ENCODE measurements at regions not wholly inside any gene's neighbourhood (a gene's known extent, or its start where the extent isn't known, plus 50 kb on each side); places are given as distances from the start of the nearest gene placed in this dataset.

DNA sequence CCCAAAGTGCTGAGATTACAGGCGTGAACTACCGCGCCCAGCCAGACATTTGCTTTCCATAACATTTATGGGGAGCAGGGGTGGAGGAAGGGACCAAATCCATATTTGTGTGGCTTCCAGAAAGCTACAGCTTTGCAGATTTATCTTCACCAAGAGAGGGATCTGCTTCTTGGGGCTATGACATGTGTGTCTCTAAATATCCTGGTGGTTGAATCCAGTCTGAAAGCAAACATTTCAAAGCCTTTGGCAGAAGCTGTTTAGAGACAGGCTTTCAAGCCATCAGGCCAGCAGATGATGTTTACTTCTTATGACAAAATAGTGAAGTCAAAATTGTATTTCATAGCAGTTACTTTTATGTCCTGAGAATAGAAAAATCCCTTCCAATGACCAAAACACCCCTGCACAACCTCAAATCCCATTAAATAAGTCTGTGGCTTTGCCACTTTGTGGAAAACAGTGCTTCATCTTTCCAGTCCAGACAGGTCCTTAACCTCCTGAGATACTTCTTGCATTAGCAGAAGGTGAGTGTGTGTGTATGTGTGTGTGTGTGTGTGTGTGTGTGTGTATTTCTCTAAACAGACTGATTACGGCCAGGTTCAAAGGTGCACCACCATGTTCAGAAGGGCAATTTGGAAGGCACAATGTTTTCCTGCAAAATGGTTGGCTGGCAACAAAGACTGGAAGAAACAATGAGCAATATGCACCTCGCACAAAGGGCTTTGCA is 191.4 kb upstream of the LRIG1 start:
- DNase-seq (ENCODE audit: low spot score) = no peak

DNA sequence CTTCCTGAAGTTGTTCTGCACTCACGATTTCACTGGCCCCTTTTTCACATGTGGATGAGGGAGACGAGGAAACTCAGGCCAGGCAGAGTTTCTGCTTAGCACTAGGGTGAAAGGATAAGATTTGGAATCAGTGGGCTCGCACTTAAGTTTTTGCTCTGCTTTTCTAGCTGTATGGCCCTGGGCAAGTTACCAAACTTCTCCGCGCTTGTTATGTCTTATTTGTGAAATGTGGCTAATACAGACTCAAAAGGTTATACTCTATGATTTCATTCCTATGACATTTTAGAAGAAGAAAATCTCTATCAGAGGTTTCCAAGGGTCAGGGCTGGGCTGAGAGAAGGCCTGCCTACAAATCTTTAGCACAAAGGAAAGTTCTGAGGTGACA is 191.9 kb upstream of the LRIG1 start:
- DNase-seq (ENCODE audit: low spot score) = no peak

DNA sequence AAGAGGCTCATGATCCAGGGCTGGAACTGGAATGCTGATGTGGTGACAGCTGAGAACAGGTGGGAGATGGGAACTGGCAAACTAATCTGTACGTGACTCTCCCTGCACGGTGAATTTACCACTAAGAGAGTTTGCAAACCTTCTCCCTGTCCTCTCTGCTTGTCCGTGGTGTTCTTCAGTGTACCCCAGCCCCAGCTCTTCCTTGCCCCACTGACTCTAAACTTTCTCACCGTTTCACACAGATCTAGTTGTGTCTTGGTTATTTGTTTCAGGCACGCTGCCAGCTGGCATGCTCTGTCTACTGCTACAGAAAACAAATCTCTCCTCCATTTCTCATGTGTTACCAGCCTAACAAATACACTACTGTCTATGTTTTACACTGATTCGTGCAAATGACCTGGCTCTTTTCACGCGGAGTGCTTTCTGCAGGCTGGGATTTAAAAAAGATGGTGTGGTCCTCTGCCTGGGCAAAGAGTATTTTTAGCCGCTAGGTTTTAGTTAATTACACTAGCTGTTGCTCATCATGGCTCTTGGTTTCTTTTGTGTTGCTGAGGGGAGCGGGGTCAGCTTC is 192.7 kb upstream of the LRIG1 start:
- no peak for DNase-seq (ENCODE audit: low spot score)

DNA sequence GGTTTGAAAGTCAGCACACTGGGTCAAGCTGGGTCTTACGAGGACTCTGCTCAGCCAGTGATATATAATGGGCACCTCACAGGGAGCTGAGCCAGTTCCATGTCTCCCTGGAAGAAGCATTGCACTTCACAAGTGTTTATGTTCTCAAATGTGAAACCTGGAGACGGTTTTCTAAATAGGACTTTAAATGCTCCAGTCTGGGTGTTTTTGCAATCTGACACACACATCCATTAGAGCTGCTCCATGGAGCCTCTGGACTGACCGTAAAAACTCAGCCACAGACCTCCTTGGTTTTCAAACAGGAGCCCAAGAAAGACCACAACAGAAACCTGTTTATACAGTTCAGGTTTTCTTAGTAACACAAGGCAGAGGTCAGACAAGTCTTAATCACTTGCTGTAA is 201.3 kb upstream of the LRIG1 start:
- no peak for DNase-seq (ENCODE audit: low spot score)

DNA sequence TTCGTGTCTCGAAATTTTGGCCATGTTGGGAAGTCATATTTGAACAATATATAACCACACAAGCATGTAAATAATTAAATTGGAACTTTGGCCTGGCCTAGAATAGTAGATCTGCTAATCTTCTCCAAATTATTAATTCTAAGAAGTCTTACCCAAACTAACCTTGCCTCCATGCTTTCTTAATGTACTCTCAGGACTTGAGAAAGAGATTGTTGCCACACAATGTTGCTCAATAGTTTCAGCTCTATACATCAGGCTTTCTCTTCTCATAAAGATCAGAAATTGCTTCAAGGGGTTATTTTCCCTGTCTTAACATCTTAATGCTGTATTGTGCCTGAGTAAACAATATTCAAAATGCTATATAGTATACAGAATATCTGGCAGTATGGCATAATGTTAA is 202.7 kb upstream of the LRIG1 start:
- no peak for DNase-seq (ENCODE audit: low spot score)

DNA sequence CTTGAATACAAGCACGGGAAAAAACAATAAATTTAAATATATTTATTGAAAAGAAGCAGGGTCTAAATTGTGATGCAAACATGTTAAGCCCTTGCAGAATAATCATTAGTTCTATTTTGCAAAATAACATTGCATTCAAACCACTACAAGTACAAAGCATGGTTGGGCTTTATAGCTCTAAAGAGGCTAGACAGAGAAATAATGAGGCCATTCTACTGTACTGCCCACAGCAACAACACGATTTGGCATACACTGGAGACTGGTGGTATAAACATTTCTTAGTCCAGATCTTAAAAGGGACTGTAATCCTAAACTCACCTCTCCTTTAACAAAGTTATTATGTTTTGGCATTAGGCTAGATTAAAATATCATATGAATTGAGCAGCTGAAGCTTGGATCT is 204.3 kb upstream of the LRIG1 start:
- no peak for DNase-seq (ENCODE audit: low spot score)

DNA sequence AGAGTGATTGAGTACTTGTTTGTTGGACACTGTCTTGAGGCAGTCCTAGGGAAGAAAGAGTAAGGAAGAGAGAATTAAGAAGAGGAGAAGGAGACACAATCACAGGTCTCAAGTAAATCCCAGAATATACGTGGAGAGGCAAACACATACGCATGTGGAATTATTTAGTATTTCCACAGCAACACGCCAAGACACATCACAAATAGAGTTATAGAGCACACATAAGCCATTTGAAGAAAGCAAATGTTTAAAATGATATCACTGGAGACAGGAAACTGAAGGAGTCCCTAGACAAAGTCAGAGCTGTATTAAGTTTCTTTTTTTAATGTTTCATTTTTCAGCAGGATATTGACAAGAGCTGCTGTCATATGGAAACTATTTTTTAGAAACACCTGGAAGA is 206.1 kb upstream of the LRIG1 start:
- no peak for DNase-seq (ENCODE audit: low spot score)

DNA sequence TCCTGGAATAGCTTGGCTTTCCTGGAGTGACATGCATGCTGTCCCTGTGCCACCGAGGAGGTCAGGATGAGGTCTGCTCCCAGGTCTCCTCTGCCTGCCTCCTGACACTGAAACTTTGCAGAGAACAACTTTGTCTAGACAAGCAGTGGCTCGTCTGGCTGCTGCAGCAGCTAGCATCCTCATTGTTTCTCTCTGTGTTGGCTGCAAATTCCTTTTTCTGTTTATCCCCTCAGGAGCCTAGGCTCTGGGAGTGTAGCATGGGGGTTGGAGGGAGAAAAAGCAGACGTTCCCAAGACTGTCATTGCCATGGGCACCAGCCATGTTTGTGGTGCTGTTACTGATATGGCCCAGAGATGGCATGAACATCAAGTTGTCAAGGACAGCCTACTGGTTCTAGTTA is 208.7 kb upstream of the LRIG1 start:
- no peak for DNase-seq (ENCODE audit: low spot score)

DNA sequence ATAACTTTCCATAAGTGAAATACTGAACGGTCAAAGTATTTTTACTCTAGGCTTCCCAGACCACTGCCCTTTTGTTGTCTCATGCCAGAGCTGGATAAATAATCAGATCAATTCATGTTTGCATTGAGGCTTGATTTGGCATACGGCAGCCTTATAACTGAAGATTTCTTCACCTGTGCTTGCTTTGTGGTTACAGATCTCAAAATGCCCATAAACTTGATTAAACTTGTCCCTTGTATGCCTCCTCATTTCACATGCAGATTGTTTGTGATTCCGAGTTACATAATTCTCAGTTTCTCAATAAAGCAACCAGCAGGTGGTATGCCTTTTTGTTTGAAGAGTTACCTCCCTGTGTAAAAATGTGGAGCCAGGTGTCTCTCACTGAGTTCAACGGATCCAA is 211.4 kb upstream of the LRIG1 start:
- no peak for DNase-seq (ENCODE audit: low spot score)

DNA sequence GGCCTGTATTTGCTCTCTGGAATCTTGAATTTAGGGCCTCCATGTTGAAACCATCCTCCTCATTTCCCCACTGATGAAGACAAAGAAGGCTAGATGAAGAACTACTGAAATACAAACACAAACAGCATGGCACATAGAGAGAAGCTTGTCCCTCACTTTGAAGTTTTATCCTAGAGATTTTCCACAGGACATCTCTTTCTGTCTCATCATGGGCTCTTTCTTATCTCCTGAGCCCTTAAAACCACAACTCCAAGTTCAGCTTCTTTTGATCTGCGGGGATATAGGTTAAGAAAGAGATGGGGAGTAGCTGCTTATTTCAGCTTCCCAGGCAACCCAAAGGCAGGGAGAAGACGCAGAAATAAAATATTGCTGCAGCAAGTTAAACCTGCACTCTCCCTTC is 213.1 kb upstream of the LRIG1 start:
- DNase-seq (ENCODE audit: low spot score) = no peak

DNA sequence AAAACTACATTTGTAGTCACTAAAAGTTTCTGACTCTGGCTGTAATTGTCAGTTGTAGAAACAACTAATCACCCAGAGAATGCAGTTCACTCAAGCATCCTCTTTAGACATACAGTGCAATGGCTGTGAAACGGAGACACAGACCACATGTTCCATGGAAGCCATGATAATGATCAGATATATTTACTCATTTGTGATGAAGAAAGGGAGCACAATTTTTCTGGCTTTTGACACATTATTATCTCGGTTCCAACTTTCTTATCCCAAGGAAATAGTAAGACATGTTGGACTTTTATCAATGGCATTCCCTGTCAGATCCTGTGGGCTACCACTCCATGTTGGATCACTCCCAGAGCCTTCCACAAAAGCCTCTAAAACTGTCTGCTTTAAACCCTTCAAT is 215.0 kb upstream of the LRIG1 start:
- DNase-seq (ENCODE audit: low spot score) = no peak

DNA sequence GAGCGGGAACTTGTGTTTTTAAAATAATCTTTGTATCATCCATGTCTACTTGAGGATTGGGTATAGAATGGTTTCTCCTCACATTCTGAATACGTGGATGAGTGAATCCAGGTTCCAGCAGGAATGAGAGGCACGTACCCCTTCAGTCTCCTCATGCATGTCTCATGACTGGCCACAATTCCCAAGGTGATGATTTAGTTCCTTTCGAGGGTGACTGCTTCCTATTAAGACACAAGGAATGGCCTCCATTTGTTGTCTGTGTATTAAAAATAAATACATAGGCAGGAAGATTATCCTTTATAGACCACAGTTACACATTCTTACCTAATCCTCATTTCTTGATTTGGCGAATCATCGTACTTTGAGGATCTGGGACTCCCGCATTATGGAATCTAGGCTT is 217.0 kb upstream of the LRIG1 start:
- no peak for DNase-seq (ENCODE audit: low spot score)

DNA sequence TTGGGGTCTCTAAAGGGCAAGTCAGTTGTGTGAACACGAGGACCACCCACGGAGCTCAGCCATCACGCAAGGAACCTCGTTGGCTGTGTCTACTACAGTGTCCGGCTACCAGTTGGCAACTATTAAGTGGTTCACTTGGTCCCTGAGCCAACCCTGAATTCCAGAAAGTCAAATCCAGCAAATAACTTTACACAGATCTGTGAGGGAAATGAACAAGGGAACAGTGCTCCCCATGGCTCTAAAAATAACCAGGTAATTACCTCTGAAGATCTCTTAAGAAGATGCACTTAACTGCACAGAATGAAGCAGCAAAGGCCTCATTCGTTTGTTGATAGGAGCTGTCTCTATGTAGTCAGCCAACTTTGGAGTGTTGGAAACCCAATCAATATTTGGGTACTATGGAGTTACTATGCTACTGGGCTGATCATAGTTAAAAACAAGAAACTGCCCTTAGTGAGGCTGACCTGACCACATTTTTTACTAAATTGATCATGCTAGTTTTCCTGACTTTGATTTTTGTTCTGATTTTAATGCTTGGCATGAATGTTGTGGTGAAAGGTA is 219.1 kb upstream of the LRIG1 start:
- DNase-seq (ENCODE audit: low spot score) = no peak

DNA sequence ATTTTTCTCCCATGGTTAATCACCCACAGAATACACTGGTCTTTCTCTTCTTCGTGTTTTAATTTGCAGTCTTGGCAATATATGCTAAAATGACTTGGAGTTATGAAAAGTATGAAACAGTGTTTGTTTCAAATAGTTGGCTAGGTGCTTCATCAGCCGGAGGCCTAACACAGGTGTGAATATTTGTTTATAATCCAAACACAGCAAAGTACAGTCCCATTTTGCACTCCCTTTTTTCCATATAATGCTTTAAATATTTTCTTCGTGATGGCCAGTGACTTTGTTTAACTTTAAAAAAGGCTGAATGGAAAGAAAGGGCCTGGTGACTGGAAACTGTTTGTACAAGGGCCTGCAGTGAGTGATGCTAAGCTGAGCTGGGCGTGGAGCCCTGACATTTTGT is 219.7 kb upstream of the LRIG1 start:
- no peak for DNase-seq (ENCODE audit: low spot score)

DNA sequence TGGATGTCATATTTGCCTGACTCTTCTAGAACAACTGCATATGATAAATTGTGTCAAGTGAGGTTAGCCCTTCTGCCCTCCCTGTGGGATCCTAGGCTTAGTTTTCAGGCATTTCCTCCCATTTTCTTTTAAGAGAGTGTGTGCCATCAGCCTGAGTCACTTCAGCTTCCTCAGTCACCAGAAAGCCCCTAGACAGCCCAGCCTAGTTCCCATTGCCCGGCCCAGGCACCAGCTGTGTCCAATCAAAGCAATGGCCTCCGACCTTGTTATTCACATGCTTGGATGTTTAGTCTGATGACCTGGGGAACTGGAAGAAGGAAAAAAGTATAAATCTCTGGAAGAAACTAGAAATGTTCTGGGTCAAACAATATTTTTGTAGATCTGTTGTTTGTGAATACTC is 221.9 kb upstream of the LRIG1 start:
- no peak for DNase-seq (ENCODE audit: low spot score)

DNA sequence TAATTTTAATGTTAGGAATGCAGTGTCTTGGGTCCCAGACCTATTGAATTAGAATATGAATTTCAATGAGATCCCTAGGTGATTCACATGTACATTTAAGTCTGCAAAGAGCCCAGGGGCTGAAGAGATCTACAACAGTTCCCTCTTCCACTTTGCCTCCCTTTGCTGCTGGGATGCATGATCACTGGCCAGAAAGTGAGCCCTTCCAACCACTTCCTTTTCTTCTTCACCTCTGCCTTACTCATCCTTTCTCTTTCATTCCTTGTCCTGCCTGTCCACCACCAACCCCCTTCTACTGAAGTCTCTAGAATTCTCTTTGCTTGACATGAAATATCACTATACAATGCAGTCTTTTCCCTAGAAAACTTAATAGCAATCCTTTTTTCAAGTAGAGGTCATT is 222.4 kb upstream of the LRIG1 start:
- DNase-seq (ENCODE audit: low spot score) = no peak

DNA sequence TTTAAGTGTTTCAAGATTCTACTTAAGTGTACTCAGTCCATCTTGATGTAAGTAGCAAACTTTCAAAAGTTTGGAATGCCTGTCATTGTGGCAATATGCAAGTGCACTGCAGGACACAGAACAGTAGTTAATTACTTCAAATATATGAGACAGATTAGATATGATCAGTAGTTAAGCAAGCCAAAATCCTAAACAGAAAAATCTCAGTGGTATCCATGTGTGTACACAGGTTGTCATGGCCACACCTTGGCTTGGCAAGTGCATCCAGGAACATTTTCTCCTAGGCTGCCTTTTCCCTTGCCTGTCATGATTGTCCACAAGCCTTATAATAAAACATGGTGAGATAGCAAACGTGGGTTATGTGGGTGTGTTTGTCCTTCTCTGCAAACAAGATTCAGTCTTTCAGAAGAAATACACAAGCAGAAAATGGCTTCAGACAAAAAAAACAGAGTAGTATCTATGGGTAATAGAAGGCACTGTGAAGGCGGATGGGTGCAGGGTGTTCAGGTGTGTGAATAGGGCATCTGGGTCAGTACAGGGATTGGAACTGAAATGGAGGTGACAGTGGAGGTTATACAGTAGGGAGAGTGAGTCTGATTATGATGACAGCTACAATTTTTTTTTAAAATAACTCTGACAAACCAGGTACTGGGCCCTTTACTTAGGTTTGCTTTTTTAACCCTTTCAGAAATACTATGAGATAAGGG is 229.0 kb upstream of the LRIG1 start:
- no peak for DNase-seq (ENCODE audit: low spot score)

DNA sequence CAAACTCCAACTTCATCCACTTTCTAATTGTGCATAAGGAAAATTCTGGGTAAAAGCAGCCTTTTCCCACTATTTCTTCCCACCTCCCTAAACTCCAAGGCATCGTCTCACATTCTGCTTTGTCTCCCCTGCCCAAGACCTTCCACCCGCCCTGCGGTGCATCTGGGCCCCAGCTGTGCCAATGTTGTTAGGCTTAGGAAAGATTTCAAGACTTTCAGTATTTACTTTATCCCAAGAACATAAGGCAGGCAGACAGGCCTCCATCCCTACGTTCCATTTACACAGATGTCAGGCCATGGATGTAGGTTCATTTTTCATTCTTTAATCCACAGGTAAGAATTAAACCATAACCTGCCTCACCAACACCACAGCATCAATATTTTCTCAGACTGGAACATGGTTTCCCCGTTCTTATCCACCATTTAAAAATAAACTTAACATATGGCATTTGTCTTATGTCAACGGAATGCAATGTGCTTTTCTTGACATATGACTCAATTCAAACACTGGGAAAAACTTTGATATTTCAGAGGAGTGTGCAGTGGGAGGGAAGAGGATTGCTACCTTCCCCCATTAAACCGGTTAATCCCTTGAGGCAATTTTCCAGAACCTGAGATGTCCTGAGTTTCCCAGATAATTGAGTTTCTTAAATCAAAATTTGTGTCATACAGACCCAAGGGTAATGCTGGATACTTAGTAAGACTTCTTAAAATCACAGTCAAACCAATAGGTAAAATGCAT is 238.0 kb upstream of the LRIG1 start:
- no peak for DNase-seq (ENCODE audit: low spot score)

DNA sequence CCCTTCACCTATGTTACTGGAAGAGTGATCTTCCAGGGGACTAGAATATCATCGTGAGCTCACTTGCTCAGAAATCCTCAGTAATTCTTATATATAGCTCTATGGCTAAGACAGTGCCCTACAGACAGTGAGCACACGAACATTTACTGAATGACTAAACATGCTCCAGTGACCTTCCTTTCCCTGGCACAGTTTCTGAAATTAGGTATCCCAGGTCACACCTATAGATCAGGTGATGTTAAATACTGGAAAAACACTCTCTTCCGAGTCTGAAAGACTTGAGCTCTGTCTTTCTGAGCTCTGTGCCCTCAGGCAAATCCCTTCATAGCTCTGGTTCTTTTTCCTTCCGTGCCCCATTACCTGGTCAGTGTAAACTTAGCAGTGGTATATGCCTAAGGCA is 239.4 kb upstream of the LRIG1 start:
- DNase-seq (ENCODE audit: low spot score) = no peak

DNA sequence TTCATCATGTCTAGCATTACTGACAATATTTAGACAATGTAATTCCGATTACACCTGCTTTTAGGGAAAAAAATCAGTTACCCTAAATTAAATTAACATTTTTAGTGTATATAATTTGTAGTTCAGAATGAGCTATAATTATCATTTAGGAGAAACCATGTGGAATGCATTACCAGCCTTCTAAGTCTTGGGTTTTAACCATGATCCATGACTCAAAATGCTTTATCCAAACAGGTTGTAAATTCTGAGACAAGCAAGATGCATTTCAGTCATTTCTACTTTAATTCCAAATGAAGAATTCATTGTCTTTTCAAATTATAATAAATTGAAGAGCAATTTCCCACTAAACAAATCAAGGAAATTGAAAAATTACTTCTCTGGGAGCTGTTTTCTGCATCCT is 243.7 kb upstream of the LRIG1 start:
- no peak for DNase-seq (ENCODE audit: low spot score)

DNA sequence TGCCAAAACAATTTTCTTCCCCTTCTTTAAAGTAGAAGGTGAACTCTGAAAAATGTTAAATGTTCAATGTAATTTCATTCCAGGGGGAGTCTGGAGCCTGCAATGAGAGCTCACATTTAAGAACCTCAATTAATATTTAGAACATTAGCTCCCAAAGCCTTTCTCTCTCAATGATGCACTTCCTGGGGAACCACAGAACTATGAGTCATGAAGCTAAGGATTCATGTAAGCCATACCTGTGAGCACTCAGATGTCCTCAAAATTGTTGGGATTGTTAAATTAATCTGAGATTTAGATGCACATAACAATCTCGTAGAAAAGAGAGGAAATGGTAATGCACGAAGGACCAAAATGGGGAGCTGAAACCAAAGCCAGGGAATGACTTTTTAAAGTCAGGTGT is 244.2 kb upstream of the LRIG1 start:
- no peak for DNase-seq (ENCODE audit: low spot score)

DNA sequence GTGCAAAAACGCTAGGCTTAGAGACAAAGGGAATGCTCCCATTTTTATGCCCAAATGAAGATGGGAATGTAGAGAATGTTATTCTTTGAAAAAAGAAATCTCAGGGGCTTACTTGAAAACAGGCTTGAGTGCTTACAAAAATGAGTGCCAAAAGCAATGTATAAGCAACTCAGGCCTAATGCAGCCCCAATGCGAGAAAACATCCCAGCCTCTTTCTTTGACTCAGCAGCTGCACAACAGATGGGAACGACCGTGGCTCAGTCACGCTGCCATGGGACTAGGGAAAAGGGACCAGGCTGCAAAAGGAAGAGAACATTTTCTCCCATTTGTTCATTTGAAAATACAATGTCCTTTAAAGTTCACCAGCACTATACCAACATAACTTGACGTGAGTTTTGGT is 246.4 kb upstream of the LRIG1 start:
- no peak for DNase-seq (ENCODE audit: low spot score)

DNA sequence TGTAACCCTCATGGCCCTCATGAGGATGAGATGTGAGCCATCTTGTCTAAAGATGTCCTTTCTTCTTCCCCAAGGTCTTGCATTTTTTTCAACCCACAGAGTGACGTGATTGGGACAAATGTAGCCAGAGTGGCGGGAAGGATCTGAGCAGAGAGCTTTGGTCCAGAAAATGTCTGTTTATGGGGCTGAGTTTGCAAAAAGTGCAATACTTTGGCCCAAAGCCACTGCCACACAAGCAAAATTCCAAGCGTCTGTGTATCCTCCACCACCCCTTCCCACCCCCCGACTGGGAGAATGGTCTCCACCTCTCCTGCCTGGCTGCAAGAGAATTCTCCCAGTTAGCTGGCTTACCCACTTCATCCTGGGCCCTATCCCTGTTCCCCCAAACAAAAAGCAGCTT is 246.9 kb upstream of the LRIG1 start:
- no peak for DNase-seq (ENCODE audit: low spot score)

Data from HuH-7.5 (cell line).